Transverse colon (tissue), 4 donors: ENCODE measurements at regions not wholly inside any gene's neighbourhood (a gene's known extent, or its start where the extent isn't known, plus 50 kb on each side); places are given as distances from the start of the nearest gene placed in this dataset.

ENCODE experiments used
- DNase-seq: peaks from one replicate; pipeline ENCODE4 v3.0.0-alpha.2; 2019
- H3K27ac ChIP-seq, 4 donors: fragments of 200-600 bp; sonication (generic); 2 replicates each; pipeline ENCODE4 v1.5.1; 2016 to 2018; ENCODE audit warnings: inconsistent platforms in 4 of 4
- H3K27me3 ChIP-seq: fragments of 200-600 bp; sonication (generic); 2 replicates; pipeline ENCODE4 v1.5.1; 2017; ENCODE audit warnings: inconsistent platforms
- H3K36me3 ChIP-seq, 4 donors: fragments of 200-600 bp; sonication (generic); 2 replicates each; pipeline ENCODE4 v1.5.1; 2017 to 2019; ENCODE audit warnings: inconsistent platforms in 4 of 4
- H3K4me1 ChIP-seq, 4 donors: fragments of 200-600 bp; sonication (generic); 2 replicates each; pipeline ENCODE4 v1.5.1; 2017 to 2020; ENCODE audit warnings: inconsistent platforms in 4 of 4
- H3K4me3 ChIP-seq, 4 donors: fragments of 200-600 bp; sonication (generic); 1 replicate in 1 of 4; 2 replicates in 3 of 4; pipeline versions ENCODE4 v1.5.1 to v1.6.1; 2017 to 2019; ENCODE audit warnings: inconsistent platforms in 4 of 4
- H3K9me3 ChIP-seq, 2 donors: fragments of 200-600 bp; sonication (generic); 2 replicates each; pipeline ENCODE4 v1.5.1; 2017 to 2019; ENCODE audit warnings: inconsistent platforms in 2 of 2
- CTCF ChIP-seq, 5 experiments: fragments of 200-600 bp in 3 of 5; fragments of 450-650 bp in 2 of 5; sonication (generic) in 3 of 5; IDR thresholded peaks; 1 replicate in 2 of 5; 2 replicates in 3 of 5; pipeline ENCODE4 v1.5.1; 2016 to 2017; ENCODE audit warnings: antibody characterized with exemption in 5 of 5, inconsistent platforms in 3 of 5, mild to moderate bottlenecking in 2 of 5, moderate library complexity in 1 of 5
- EP300 ChIP-seq: sonication (generic); formaldehyde crosslinking; IDR thresholded peaks from one replicate; pipeline ENCODE4 v1.6.1; 2017; ENCODE audit warnings: antibody characterized with exemption, low read depth
- POLR2A ChIP-seq: fragments of 450-650 bp; IDR thresholded peaks from one replicate; pipeline ENCODE4 v1.6.1; 2016; ENCODE audit warnings: antibody characterized with exemption, mild to moderate bottlenecking, moderate library complexity
- POLR2AphosphoS5 ChIP-seq, 3 donors: sonication (generic); formaldehyde crosslinking; IDR thresholded peaks; one replicate each; pipeline ENCODE4 v1.6.1; 2016; ENCODE audit warnings: antibody characterized with exemption in 3 of 3
- WGBS, 2 donors: methylation state at CpG; one replicate each; pipeline ENCODE4 v1.1.5; 2018; ENCODE audit warnings: low coverage in 1 of 2; 5-methylcytosine and 5-hydroxymethylcytosine counted together
- in situ Hi-C, 4 donors: fragments of 200-750 bp; cut with MboI; loops; one replicate each; pipeline versions ENCODE4 v1.15.0 to v1.15.1; 2017; ENCODE audit warnings: low sequenced_read_pairs in 3 of 4, low pct_ligation_motif_present in 1 of 4, low pct_unique_long_range_greater_than_20kb in 1 of 4
- intact Hi-C: fragments of 100-400 bp; cut with DNase I; formaldehyde crosslinking; loops from one replicate; pipeline ENCODE4 v1.15.1; 2023; ENCODE audit warnings: low total_unique reads

GRCh38 chr12:92533280-92533890 lies 169.4 kb upstream of the PLEKHG7 start:
- no peaks in the 10 kb centered on the region for H3K27me3 ChIP-seq
- intact Hi-C loops = no loop called here
- H3K9me3 ChIP-seq = no peaks in the 10 kb centered on the region
- no peaks in the 10 kb centered on the region for H3K36me3 ChIP-seq
- in situ Hi-C loops = no loop called here
- H3K4me3 ChIP-seq = no peak overlapping the region
- no peak overlapping the region for H3K27ac ChIP-seq
- 84 to 95% methylated on average over 3 to 8 of the region's 8 CpGs for WGBS, 2 donors
- TF ChIP-seq POLR2AphosphoS5 (IDR thresholded peaks at IDR 0.05) = no peak
- TF ChIP-seq EP300 = no peak
- TF ChIP-seq CTCF (IDR thresholded peaks at IDR 0.05) = no peak
- no peak for TF ChIP-seq POLR2A
- DNase-seq = no peak
- no peaks in the 10 kb centered on the region for H3K4me1 ChIP-seq

- in situ Hi-C loops = no loop called here
These were observed 172.1 kb upstream of the PLEKHG7 start for GRCh38 chr12:92530706-92531105.

GRCh38 chr12:92529944-92530343 lies 172.8 kb upstream of the PLEKHG7 start:
- no peak overlapping the region for H3K27ac ChIP-seq
- no peaks in the 10 kb centered on the region for H3K9me3 ChIP-seq
- in situ Hi-C loops = no loop called here
- no peaks in the 10 kb centered on the region for H3K36me3 ChIP-seq
- DNase-seq = no peak
- no peak overlapping the region for H3K4me3 ChIP-seq
- TF ChIP-seq CTCF (IDR thresholded peaks at IDR 0.05) (no peak), POLR2A (no peak), EP300 (no peak), POLR2AphosphoS5 (IDR thresholded peaks at IDR 0.05) (no peak)
- peaks cover 0 to 4% (median 0%) of the 10 kb centered on the region in 4 donors for H3K4me1 ChIP-seq
- intact Hi-C loops = no loop called here
- no peaks in the 10 kb centered on the region for H3K27me3 ChIP-seq

More at GRCh38 chr12:92530706-92531105, 172.1 kb upstream of the PLEKHG7 start:
- WGBS, 2 donors = 65% methylated on average over 1 of the region's 1 CpG; no CpG with 5 or more reads in 1 of the 2 donors
- Histone ChIP-seq H3K27me3 (no peaks in the 10 kb centered on the region), H3K9me3 (no peaks in the 10 kb centered on the region), H3K4me1 (peaks cover 0 to 4% (median 0%) of the 10 kb centered on the region in 4 donors), H3K4me3 (no peak overlapping the region), H3K27ac (no peak overlapping the region), H3K36me3 (no peaks in the 10 kb centered on the region)
- intact Hi-C loops = no loop called here
- TF ChIP-seq EP300 = no peak
- no peak for TF ChIP-seq CTCF (IDR thresholded peaks at IDR 0.05)
- no peak for TF ChIP-seq POLR2A
- no peak for TF ChIP-seq POLR2AphosphoS5 (IDR thresholded peaks at IDR 0.05)
- DNase-seq = no peak

GRCh38 chr12:92528586-92528985 lies 174.2 kb upstream of the PLEKHG7 start:
- H3K4me1 ChIP-seq = peaks cover 0 to 4% (median 0%) of the 10 kb centered on the region in 4 donors
- H3K9me3 ChIP-seq = no peaks in the 10 kb centered on the region
- 90 to 95% methylated on average over 3 of the region's 3 CpGs for WGBS, 2 donors
- no peaks in the 10 kb centered on the region for H3K36me3 ChIP-seq
- TF ChIP-seq POLR2A = no peak
- no peak for TF ChIP-seq EP300
- TF ChIP-seq POLR2AphosphoS5 (IDR thresholded peaks at IDR 0.05) = no peak
- TF ChIP-seq CTCF (IDR thresholded peaks at IDR 0.05) = no peak
- intact Hi-C loops = no loop called here
- H3K27me3 ChIP-seq = no peaks in the 10 kb centered on the region
- no peak overlapping the region for H3K4me3 ChIP-seq
- in situ Hi-C loops = no loop called here
- H3K27ac ChIP-seq = no peak overlapping the region
- DNase-seq = no peak
